ENCODE measurements at regions not wholly inside any gene's neighbourhood (a gene's known extent, or its start where the extent isn't known, plus 50 kb on each side); places are given as distances from the start of the nearest gene placed in this dataset.

DNA sequence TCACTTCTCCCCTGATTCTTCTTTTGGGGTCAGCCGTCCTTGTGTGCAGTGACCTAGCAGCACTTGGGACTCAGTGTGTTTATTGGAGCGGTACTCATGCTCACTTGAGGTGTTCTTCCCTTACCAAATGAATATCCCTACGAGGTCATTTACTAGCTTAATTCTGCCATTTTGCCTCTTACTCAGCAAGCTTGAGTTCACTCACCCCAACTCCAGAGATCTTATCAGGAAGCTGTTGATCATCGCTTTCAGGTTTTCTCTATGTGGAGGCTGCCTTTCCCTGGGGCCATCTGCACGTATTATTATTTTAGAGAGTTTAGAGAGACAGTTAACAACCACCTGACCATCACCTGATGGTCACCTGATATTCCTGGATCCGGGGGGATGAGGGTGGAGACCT is 1466.0 kb upstream of the GOT2 start:
- TF ChIP-seq, protein P1, sequence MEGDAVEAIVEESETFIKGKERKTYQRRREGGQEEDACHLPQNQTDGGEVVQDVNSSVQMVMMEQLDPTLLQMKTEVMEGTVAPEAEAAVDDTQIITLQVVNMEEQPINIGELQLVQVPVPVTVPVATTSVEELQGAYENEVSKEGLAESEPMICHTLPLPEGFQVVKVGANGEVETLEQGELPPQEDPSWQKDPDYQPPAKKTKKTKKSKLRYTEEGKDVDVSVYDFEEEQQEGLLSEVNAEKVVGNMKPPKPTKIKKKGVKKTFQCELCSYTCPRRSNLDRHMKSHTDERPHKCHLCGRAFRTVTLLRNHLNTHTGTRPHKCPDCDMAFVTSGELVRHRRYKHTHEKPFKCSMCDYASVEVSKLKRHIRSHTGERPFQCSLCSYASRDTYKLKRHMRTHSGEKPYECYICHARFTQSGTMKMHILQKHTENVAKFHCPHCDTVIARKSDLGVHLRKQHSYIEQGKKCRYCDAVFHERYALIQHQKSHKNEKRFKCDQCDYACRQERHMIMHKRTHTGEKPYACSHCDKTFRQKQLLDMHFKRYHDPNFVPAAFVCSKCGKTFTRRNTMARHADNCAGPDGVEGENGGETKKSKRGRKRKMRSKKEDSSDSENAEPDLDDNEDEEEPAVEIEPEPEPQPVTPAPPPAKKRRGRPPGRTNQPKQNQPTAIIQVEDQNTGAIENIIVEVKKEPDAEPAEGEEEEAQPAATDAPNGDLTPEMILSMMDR (IDR thresholded peaks at IDR 0.05; ENCODE audit: low read depth, low read length, poor library complexity, severe bottlenecking) = no peak
- TF ChIP-seq EZH2phosphoT487 (IDR thresholded peaks at IDR 0.05; ENCODE audit: borderline replicate concordance, low read length) = no peak

Measured in DOHH2 (cell line).